HCT116 (cell line): ENCODE measurements at regions not wholly inside any gene's neighbourhood (a gene's known extent, or its start where the extent isn't known, plus 50 kb on each side); places are given as distances from the start of the nearest gene placed in this dataset.

Experiments used
- CTCF ChIP-seq, 3 experiments: fragments of 200-600 bp in 1 of 3; sonication (generic) in 1 of 3; IDR thresholded peaks in 2 of 3; conservative IDR thresholded peaks in 1 of 3; 2 replicates each; pipeline ENCODE4 v1.5.1; 2012 to 2017; ENCODE audit warnings: low read depth in 2 of 3, low read length in 2 of 3, antibody characterized with exemption in 1 of 3, borderline replicate concordance in 1 of 3, control low read depth in 1 of 3, mild to moderate bottlenecking in 1 of 3, mixed read lengths in 1 of 3, mixed run types in 1 of 3, moderate library complexity in 1 of 3; ENCODE audit not compliant: insufficient read depth in 1 of 3
- EZH2phosphoT487 ChIP-seq: fragments of 200-600 bp; IDR thresholded peaks from 2 replicates; pipeline ENCODE4 v1.6.1; 2018; ENCODE audit warnings: antibody characterized with exemption, borderline replicate concordance
- FOSL1 ChIP-seq: IDR thresholded peaks from 2 replicates; pipeline ENCODE4 v1.6.1; 2012; ENCODE audit warnings: low read depth
- MAX ChIP-seq: IDR thresholded peaks from 2 replicates; pipeline ENCODE4 v1.6.1; 2012
- POLR2A ChIP-seq: IDR thresholded peaks from 2 replicates; pipeline ENCODE4 v1.7.0; 2011; ENCODE audit warnings: borderline replicate concordance; ENCODE audit not compliant: insufficient read depth, insufficient read length; ENCODE audit errors: extremely low read depth
- YY1 ChIP-seq: IDR thresholded peaks from 2 replicates; pipeline ENCODE4 v1.6.1; 2011; ENCODE audit warnings: low read length, low read depth, moderate library complexity, mild to moderate bottlenecking; ENCODE audit not compliant: insufficient replicate concordance; ENCODE audit errors: extremely low read depth

- TF ChIP-seq EZH2phosphoT487: no peak
- no peak for TF ChIP-seq POLR2A
- TF ChIP-seq CTCF (IDR thresholded peaks at IDR 0.05 in 2 of 3, conservative IDR thresholded peaks at IDR 0.05 in 1 of 3; ENCODE audit: borderline replicate concordance in 1 of 3, insufficient read depth in 1 of 3, low read depth in 2 of 3, low read length in 2 of 3): no peak
- no peak for TF ChIP-seq YY1
- no peak for TF ChIP-seq MAX
- TF ChIP-seq FOSL1: no peak
Observed at GRCh38 chr2:18708203-18708715, 118.9 kb upstream of the NT5C1B start.
